ENCODE measurements at regions not wholly inside any gene's neighbourhood (a gene's known extent, or its start where the extent isn't known, plus 50 kb on each side); places are given as distances from the start of the nearest gene placed in this dataset.
"Not testable (repeated sequence)": the region's sequence is repeated elsewhere in the genome, so short reads cannot be mapped to it uniquely, and the experiment has no call there.

GRCh38 chr6:66048684-66049474 is 341.9 kb upstream of the EYS start:
- H3K36me3 Mint-ChIP-seq (ENCODE audit: low read depth) = no peaks in the 10 kb centered on the region
- DNase-seq (ENCODE audit: low spot score) = no peak
- H3K4me1 Mint-ChIP-seq (ENCODE audit: low read depth) = no peaks in the 10 kb centered on the region
- H3K27ac Mint-ChIP-seq = no peak overlapping the region
- peaks cover 26% of the 10 kb centered on the region for H3K9me3 Mint-ChIP-seq
- no peak overlapping the region for H3K4me3 Mint-ChIP-seq (ENCODE audit: low read depth)
- intact Hi-C loops (cut with micrococcal nuclease) = no loop called here
- no peaks in the 10 kb centered on the region for H3K27me3 Mint-ChIP-seq (ENCODE audit: low read depth)

DNA sequence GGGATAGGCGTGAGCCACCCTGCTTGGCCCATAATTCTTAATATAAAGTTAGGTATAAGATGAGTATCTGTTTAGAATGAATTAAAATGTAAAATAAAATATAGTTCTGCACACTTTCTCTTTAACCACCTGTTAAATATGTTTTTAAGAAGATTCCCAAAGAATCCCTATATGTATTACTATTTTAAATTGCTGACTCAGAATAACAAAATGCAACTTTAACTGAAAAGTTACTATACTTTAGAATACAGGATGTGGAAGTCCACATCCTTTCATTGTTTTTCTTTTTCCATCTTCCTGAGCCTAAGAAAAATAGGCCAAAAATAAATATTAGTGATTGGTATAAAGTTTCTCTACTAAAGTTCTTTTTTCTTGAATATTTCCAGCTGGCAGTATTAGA is 325.6 kb upstream of the EYS start:
- H3K4me3 Mint-ChIP-seq (ENCODE audit: low read depth) = no peak overlapping the region
- no peak for DNase-seq (ENCODE audit: low spot score)
- H3K9me3 Mint-ChIP-seq = peaks cover 22% of the 10 kb centered on the region
- H3K4me1 Mint-ChIP-seq (ENCODE audit: low read depth) = no peaks in the 10 kb centered on the region
- no peaks in the 10 kb centered on the region for H3K36me3 Mint-ChIP-seq (ENCODE audit: low read depth)
- H3K27me3 Mint-ChIP-seq (ENCODE audit: low read depth) = no peaks in the 10 kb centered on the region
- H3K27ac Mint-ChIP-seq = no peak overlapping the region
- intact Hi-C loops (cut with micrococcal nuclease) = no loop called here

- Mint-ChIP-seq H3K36me3 (ENCODE audit: low read depth) (no peaks in the 10 kb centered on the region), H3K4me3 (ENCODE audit: low read depth) (no peak overlapping the region), H3K9me3 (peaks cover 16% of the 10 kb centered on the region), H3K27ac (no peak overlapping the region), H3K4me1 (ENCODE audit: low read depth) (no peaks in the 10 kb centered on the region), H3K27me3 (ENCODE audit: low read depth) (no peaks in the 10 kb centered on the region)
- intact Hi-C loops (cut with micrococcal nuclease) = no loop called here
- no peak for DNase-seq (ENCODE audit: low spot score)
These were observed 322.4 kb upstream of the EYS start for GRCh38 chr6:66029391-66029790.

DNA sequence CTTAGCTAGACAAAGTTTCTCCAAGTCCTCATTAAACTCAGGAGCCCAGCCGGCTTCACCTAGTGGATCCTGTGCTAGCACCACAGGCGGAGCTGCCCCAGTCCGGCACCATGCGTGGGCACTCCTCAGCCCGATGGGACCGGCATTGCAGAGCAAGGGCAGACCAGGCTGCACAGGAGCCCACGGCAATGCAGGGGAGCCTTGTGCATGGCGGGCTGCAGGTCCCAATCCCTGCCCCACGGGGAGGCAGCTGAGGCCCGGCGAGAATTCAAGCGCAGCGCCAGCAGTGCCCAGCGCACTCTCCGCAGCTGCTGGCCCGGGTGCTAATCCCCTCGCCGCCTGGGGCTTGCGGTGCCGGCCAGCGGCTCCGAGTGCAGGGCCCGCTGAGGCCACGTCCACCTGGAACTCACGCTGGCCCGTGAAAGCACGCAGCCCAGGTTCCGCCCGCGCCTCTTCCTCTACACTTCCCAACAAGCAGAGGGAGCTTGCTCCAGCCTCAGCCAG is 292.3 kb upstream of the EYS start:
- no peaks in the 10 kb centered on the region for H3K36me3 Mint-ChIP-seq (ENCODE audit: low read depth)
- peaks cover 36% of the 10 kb centered on the region for H3K9me3 Mint-ChIP-seq
- intact Hi-C loops (cut with micrococcal nuclease) = no loop called here
- H3K27me3 Mint-ChIP-seq (ENCODE audit: low read depth) = no peaks in the 10 kb centered on the region
- H3K4me1 Mint-ChIP-seq (ENCODE audit: low read depth) = no peaks in the 10 kb centered on the region
- no peak overlapping the region for H3K27ac Mint-ChIP-seq
- H3K4me3 Mint-ChIP-seq (ENCODE audit: low read depth) = no peak overlapping the region
- DNase-seq (ENCODE audit: low spot score) = no peak

- Mint-ChIP-seq H3K9me3 (peaks cover 32% of the 10 kb centered on the region), H3K36me3 (ENCODE audit: low read depth) (no peaks in the 10 kb centered on the region), H3K4me1 (ENCODE audit: low read depth) (no peaks in the 10 kb centered on the region), H3K27me3 (ENCODE audit: low read depth) (no peaks in the 10 kb centered on the region), H3K4me3 (ENCODE audit: low read depth) (no peak overlapping the region), H3K27ac (no peak overlapping the region)
- intact Hi-C loops (cut with micrococcal nuclease) = no loop called here
- no peak for DNase-seq (ENCODE audit: low spot score)
These were observed 291.5 kb upstream of the EYS start for GRCh38 chr6:65998544-65998943.

DNA sequence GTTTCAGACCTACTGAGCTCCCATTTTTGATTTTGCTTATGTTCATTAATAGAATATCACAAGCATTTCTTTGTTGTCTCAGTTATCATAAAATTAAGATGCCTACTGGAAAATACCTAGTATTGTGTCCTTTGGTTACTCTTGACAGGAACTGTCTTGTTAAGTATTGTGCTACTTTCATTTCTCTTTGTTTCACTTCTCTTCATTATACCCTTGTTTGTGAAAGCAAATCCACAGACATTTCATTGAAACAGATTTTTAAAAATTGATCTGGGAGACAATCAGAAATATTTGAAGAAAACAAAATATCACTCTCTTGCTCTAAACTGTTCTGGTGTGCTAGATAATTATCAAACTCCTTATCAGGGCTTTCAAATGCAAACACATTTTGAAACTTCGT is 290.5 kb upstream of the EYS start:
- H3K4me1 Mint-ChIP-seq (ENCODE audit: low read depth) = no peaks in the 10 kb centered on the region
- H3K27ac Mint-ChIP-seq = no peak overlapping the region
- H3K27me3 Mint-ChIP-seq (ENCODE audit: low read depth) = no peaks in the 10 kb centered on the region
- no peaks in the 10 kb centered on the region for H3K36me3 Mint-ChIP-seq (ENCODE audit: low read depth)
- no peak overlapping the region for H3K4me3 Mint-ChIP-seq (ENCODE audit: low read depth)
- H3K9me3 Mint-ChIP-seq = peaks cover 34% of the 10 kb centered on the region
- intact Hi-C loops (cut with micrococcal nuclease) = no loop called here
- DNase-seq (ENCODE audit: low spot score) = no peak

DNA sequence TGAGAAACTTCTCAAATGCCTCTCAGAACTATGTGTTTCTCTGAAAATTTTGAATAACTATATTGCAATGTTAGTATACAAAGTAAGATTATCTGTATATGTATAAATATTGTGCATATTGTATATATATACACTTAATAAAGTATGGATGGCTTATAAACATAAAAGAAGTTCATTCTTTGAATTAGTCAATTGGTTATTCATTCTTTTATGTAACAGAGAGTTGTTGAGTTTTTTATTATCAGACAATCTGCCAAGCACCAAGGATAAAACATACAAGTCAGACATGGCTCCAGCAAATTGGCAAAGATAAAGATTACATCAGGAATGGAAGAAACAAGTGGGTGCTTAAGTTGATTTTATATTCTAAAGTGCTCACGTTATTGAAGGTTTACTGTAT is 289.1 kb upstream of the EYS start:
- no peaks in the 10 kb centered on the region for H3K36me3 Mint-ChIP-seq (ENCODE audit: low read depth)
- no peak for DNase-seq (ENCODE audit: low spot score)
- H3K4me3 Mint-ChIP-seq (ENCODE audit: low read depth) = no peak overlapping the region
- no peaks in the 10 kb centered on the region for H3K4me1 Mint-ChIP-seq (ENCODE audit: low read depth)
- intact Hi-C loops (cut with micrococcal nuclease) = no loop called here
- H3K9me3 Mint-ChIP-seq = peaks cover 31% of the 10 kb centered on the region
- no peak overlapping the region for H3K27ac Mint-ChIP-seq
- no peaks in the 10 kb centered on the region for H3K27me3 Mint-ChIP-seq (ENCODE audit: low read depth)

- Mint-ChIP-seq H3K4me1 (ENCODE audit: low read depth) (no peaks in the 10 kb centered on the region), H3K36me3 (ENCODE audit: low read depth) (no peaks in the 10 kb centered on the region), H3K9me3 (peaks cover 52% of the 10 kb centered on the region), H3K27ac (no peak overlapping the region), H3K4me3 (ENCODE audit: low read depth) (no peak overlapping the region), H3K27me3 (ENCODE audit: low read depth) (no peaks in the 10 kb centered on the region)
- no peak for DNase-seq (ENCODE audit: low spot score)
- intact Hi-C loops (cut with micrococcal nuclease) = no loop called here
These were observed 282.6 kb upstream of the EYS start for GRCh38 chr6:65989676-65990075.

- Mint-ChIP-seq H3K27ac (no peak overlapping the region), H3K27me3 (ENCODE audit: low read depth) (no peaks in the 10 kb centered on the region), H3K4me3 (ENCODE audit: low read depth) (no peak overlapping the region), H3K36me3 (ENCODE audit: low read depth) (no peaks in the 10 kb centered on the region), H3K9me3 (peaks cover 49% of the 10 kb centered on the region), H3K4me1 (ENCODE audit: low read depth) (no peaks in the 10 kb centered on the region)
- intact Hi-C loops (cut with micrococcal nuclease) = no loop called here
- DNase-seq (ENCODE audit: low spot score) = no peak
These were observed 281.0 kb upstream of the EYS start for GRCh38 chr6:65988006-65988405.

DNA sequence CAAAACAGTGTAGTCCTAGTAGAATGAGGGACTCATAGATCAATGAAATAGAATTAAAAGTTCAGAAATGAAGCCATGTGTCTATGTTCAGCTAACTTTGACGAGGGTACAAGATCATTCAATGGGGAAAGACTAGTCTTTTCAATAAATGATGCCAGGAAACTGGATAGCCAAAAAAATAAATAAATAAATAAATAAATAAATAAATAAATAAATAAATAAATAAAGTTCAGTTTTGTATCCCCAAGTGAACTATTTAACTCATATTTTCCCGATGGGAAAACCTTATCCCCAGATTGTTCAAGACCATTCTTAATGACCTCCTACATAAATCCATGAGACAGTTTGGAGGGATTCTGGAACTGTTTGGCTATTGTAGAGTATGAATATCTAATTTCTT is 277.1 kb upstream of the EYS start:
- Mint-ChIP-seq H3K9me3 (peaks cover 64% of the 10 kb centered on the region), H3K4me3 (ENCODE audit: low read depth) (no peak overlapping the region), H3K36me3 (ENCODE audit: low read depth) (no peaks in the 10 kb centered on the region), H3K4me1 (ENCODE audit: low read depth) (no peaks in the 10 kb centered on the region), H3K27me3 (ENCODE audit: low read depth) (no peaks in the 10 kb centered on the region), H3K27ac (no peak overlapping the region)
- DNase-seq (ENCODE audit: low spot score) = no peak
- intact Hi-C loops (cut with micrococcal nuclease) = no loop called here

DNA sequence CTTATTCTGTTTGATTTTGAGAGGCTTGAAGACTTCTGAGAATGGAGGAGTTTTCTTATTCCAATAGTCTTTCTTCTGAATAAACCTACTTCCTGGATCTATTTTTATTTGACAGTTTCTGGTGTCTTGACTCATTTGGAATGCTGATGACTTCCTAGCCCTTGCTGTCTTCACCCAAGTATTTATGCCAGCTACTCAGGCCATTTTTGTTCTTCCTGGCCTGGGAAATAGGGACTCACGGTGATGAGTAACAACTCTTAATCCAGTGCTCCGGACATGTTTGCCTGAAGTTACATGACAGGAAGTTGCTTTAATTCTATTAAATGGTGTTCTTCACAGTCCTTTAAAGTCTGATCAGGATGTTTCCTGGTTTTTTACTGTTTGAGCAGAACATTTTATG is 272.1 kb upstream of the EYS start:
- no peak overlapping the region for H3K4me3 Mint-ChIP-seq (ENCODE audit: low read depth)
- no peaks in the 10 kb centered on the region for H3K27me3 Mint-ChIP-seq (ENCODE audit: low read depth)
- no peaks in the 10 kb centered on the region for H3K4me1 Mint-ChIP-seq (ENCODE audit: low read depth)
- intact Hi-C loops (cut with micrococcal nuclease) = no loop called here
- no peaks in the 10 kb centered on the region for H3K36me3 Mint-ChIP-seq (ENCODE audit: low read depth)
- peaks cover 31% of the 10 kb centered on the region for H3K9me3 Mint-ChIP-seq
- H3K27ac Mint-ChIP-seq = no peak overlapping the region
- no peak for DNase-seq (ENCODE audit: low spot score)

- intact Hi-C loops (cut with micrococcal nuclease); H3K36me3 Mint-ChIP-seq (ENCODE audit: low read depth); H3K4me1 Mint-ChIP-seq (ENCODE audit: low read depth); H3K4me3 Mint-ChIP-seq (ENCODE audit: low read depth); H3K27ac Mint-ChIP-seq; DNase-seq (ENCODE audit: low spot score); H3K27me3 Mint-ChIP-seq (ENCODE audit: low read depth): not testable (repeated sequence)
- H3K9me3 Mint-ChIP-seq = peaks cover 16% of the 10 kb centered on the region
These were observed 264.2 kb upstream of the EYS start for GRCh38 chr6:65971252-65971651.

DNA sequence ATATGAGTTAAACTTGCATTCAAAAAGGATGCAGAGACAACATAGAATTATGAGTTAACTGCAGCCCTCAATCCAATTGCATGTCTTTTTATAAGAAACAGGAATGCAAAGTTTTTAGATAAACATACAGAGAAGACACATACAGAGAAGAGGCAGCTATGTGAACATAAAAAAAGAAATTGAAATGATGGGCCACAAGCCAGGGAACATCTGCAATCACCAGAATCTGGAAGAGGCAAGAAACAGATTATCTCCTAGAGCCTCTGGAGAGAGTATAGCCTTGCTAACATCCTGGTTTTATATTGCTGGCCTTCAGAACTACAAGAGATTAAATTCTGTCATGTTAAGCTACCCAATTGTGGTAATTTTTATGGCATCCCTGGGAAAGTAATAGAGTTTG is 257.2 kb upstream of the EYS start:
- no peak for DNase-seq (ENCODE audit: low spot score)
- H3K27ac Mint-ChIP-seq = no peak overlapping the region
- intact Hi-C loops (cut with micrococcal nuclease) = no loop called here
- H3K4me3 Mint-ChIP-seq (ENCODE audit: low read depth) = no peak overlapping the region
- H3K27me3 Mint-ChIP-seq (ENCODE audit: low read depth) = no peaks in the 10 kb centered on the region
- H3K9me3 Mint-ChIP-seq = peaks cover 27% of the 10 kb centered on the region
- H3K36me3 Mint-ChIP-seq (ENCODE audit: low read depth) = no peaks in the 10 kb centered on the region
- no peaks in the 10 kb centered on the region for H3K4me1 Mint-ChIP-seq (ENCODE audit: low read depth)

DNA sequence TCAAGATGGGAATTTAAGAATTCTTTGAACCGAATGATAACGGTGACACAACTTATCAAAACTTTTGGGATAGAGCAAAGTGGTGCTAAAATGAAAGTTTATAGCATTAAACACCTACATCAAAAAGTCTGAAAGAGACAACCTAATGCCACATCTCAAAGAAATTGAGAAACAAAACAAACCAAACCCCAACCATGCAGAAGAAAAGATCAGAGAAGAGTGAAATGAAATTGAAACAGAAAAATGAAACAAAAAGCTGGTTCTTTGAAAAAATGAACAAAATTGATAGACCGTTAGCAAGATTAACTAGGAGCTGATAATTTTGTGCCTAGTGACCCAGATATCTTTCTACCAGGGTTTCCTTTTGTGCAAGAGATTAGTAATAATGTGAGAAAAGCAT is 248.0 kb upstream of the EYS start:
- Mint-ChIP-seq H3K36me3 (ENCODE audit: low read depth) (no peaks in the 10 kb centered on the region), H3K27ac (no peak overlapping the region), H3K27me3 (ENCODE audit: low read depth) (no peaks in the 10 kb centered on the region), H3K4me1 (ENCODE audit: low read depth) (no peaks in the 10 kb centered on the region), H3K4me3 (ENCODE audit: low read depth) (no peak overlapping the region), H3K9me3 (peaks cover 13% of the 10 kb centered on the region)
- intact Hi-C loops (cut with micrococcal nuclease) = no loop called here
- DNase-seq (ENCODE audit: low spot score) = no peak
